ENCODE measurements at regions not wholly inside any gene's neighbourhood (a gene's known extent, or its start where the extent isn't known, plus 50 kb on each side); places are given as distances from the start of the nearest gene placed in this dataset.

DNA sequence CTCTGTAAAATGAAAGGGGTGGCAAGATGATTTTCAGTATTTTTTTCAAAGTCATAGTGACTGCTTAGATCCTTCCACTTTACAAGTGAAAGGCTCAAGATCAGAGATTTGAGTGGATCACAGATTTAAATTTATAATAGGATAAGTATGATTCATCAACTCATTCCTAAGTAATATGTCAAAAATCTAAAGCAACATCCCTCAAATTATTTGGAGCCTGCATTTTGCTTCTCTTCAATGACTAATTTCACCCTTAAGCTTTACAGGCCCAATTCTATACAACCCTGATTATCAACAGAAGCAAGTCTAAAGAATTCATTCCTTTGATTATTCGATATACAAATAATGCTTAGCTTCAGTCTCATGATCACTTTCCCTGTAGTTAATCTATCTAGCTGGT is 93.9 kb upstream of the HEY2 start:
- DNase-seq (ENCODE audit: low spot score): no peak

DNA sequence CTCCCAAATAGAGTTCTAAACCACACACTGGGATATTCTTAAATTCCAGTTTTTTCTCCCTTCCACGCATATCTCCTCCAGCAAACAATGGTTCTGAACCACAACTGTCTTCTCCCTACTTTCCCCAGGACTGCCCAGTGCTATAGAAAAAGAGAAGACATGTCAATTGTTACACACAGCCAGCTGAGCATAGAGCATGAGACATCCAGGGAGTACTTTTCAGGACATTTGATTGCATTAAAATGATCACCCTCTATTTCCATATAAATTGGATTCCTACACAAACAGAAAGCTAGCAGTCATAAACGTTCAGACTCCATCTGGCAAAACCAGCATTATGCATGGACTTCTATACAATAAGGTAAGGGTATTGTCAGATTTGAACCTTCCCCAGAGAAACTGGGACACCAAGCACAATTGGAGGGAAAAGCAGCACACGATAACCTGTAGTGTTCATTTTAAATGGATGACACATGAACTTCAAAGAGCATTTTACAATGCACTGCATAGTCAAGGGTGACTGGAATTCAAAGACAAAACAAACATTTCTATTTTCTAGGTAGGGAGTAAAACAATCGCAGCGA is 93.1 kb upstream of the HEY2 start:
- no peak for DNase-seq (ENCODE audit: low spot score)

DNA sequence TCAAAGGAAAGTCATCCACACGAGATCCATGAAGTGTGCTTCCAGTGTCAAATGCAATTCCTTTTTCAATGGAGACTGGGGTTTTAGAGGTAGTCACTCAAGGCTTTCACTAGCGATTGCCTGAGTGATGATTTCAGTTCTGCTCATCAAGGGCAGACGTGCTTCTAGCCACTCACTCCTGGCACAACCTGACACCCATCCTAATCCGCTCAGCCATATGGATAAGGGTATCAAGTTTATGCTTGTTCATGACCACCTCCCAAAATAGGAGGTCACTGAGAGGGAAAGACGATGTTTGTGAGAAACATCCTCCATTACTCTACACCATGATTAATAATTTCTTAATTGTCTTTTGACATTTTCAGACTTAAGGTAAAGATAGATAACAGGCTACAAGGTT is 91.3 kb upstream of the HEY2 start:
- no peak for DNase-seq (ENCODE audit: low spot score)

DNA sequence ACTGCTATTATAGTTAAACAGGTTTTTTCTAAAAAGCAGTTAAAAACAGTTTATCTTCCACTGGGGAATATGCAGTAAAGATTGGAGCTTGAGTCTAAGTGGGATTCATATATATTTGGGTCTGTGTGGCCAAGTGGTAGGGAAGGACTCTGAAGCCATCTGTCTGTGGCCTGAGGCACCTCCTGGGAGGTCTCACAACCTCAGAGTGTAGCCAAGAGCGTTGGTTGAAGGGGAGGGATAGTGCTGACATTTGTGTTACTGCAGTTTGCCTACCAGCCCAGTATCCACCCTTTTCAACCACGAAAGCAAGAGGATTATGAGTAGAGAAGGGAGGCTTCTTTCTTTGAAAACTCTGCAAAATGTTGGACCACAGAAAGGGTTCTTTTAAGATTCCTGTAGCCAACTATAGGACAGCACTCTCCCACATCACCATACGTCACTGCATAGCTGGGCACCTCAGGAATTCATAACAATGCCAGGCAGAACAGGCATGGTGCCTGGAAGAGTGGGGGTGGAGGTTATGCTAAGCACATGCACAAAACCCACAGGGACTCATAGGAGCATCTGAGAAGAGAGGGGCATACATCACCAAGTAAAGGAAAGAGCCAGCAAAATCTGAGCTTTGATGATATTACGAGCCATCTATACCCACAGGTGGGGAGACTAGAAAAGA is 90.5 kb upstream of the HEY2 start:
- no peak for DNase-seq (ENCODE audit: low spot score)

- no peak for DNase-seq (ENCODE audit: low spot score)
These were observed 89.5 kb upstream of the HEY2 start for GRCh38 chr6:125659887-125660286.

DNA sequence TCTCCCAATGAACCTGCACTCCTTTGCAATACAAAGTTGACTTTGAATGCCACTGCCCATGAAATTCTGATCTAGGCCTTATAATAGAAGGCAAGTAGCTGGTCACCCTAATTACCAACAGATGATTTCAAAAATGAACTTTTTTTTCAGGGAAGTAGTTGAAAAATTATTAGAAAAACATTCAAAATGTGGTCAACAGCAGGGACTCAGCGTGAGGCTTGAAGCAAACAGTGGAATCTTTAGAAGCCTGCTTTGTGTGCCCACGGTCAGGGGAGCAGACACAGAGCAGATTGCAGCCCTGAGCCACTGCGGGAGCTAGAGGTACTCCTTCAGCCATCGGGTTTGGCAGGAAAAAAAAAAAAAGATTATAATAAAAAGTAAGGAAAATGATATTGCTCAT is 87.1 kb upstream of the HEY2 start:
- no peak for DNase-seq (ENCODE audit: low spot score)

- DNase-seq (ENCODE audit: low spot score): no peak
These were observed 84.1 kb upstream of the HEY2 start for GRCh38 chr6:125665295-125665814.

GRCh38 chr6:125667326-125667725 is 82.1 kb upstream of the HEY2 start:
- no peak for DNase-seq (ENCODE audit: low spot score)

DNA sequence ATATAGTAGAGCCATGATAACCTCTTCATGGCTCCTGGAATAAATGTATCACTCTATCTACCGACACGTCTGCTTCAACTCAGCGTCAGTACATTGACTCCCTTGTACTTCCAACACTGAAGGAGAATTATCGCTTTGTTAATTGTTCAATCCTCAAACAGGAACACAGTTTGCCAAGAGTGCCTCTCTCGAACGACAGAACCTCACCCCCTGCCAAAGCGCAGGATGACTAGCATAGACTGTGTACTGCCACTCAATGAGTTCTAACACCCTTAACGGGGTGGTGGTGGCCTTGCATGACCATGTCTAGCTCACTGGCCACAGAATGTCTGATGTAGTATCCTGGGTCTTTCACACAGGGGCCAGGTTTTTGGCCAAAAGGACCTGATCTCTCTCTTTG is 81.4 kb upstream of the HEY2 start:
- no peak for DNase-seq (ENCODE audit: low spot score)

- no peak for DNase-seq (ENCODE audit: low spot score)
These were observed 78.9 kb upstream of the HEY2 start for GRCh38 chr6:125670568-125670967.

DNA sequence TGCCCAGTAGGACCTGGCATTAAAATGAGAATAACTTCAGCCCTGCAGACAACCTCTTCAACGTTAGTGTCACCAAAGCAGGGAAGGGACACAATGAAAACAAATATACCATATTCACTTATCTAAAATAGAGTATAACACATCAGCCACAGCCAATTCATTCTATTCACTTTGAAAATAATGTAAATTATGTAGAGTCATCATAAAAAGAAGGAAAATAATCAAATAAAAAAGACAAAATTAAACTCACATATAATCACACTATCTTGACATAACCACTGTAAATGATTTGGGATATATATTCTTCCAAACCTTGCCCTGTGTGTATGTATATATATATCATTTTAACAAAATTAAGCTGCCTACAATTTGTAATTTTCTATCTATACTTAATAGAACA is 78.1 kb upstream of the HEY2 start:
- DNase-seq (ENCODE audit: low spot score): no peak

GRCh38 chr6:125674230-125674629 is 75.2 kb upstream of the HEY2 start:
- no peak for DNase-seq (ENCODE audit: low spot score)

- DNase-seq (ENCODE audit: low spot score): no peak
These were observed 70.8 kb upstream of the HEY2 start for GRCh38 chr6:125678601-125679000.

DNA sequence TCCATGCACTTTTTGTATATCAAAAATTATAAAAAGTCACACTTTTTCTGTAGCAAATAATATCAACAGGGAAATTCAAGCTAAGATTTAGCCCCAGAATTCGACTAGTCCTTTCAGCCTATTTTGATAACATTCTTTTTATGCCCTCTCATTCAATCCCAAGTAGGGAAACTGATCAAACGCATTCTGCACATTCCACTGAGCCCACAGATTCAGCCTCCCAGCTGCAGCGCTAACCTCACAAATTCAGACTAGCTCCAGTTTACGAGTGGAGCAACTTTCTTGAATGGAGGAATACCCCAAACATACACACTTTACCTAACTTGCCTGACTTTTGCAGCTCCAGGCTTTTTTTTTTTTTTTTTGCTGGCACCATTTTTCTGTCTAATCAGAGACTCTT is 70.3 kb upstream of the HEY2 start:
- DNase-seq (ENCODE audit: low spot score): no peak

GRCh38 chr6:125679651-125680050 is 69.8 kb upstream of the HEY2 start:
- DNase-seq (ENCODE audit: low spot score): no peak

DNA sequence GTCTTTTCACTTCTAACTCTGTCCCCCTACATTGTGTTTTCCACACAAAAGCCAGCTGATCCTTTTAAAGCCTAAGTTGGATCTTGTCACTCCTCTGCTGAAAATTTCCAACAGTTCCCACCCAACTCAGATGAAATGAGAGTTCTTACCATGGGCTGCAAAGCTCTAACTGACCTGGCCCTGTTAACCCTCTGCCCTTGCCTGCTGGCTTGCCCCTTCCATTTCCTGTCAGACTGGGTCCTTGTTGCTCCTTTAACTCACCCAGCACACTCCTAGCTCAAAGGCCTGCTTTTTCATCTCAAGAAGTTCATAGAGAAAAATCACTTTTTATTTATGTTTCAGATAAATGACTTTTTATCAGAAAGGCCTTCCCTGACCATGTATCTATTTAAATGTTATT is 66.5 kb upstream of the HEY2 start:
- no peak for DNase-seq (ENCODE audit: low spot score)

DNA sequence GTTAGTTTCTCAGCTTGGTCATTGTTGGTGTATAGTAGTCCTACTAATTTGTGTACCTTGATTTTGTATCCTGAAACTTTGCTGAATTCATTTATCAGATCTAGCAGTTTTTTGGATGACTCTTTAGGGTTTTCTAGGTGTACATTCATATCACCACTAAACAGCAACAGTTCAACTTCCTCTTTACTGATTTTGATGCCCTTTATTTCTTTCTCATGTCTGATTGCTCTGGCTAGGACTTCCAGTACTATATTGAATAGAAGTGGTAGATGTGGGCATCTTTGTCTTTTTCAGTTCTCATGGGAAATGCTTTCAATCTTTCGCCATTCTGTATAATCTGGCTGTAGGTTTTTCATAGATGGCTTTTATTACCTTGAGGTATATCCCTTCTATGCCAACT is 61.3 kb upstream of the HEY2 start:
- DNase-seq (ENCODE audit: low spot score): no peak

GRCh38 chr6:125693480-125693879 is 56.0 kb upstream of the HEY2 start:
- DNase-seq (ENCODE audit: low spot score): no peak

DNA sequence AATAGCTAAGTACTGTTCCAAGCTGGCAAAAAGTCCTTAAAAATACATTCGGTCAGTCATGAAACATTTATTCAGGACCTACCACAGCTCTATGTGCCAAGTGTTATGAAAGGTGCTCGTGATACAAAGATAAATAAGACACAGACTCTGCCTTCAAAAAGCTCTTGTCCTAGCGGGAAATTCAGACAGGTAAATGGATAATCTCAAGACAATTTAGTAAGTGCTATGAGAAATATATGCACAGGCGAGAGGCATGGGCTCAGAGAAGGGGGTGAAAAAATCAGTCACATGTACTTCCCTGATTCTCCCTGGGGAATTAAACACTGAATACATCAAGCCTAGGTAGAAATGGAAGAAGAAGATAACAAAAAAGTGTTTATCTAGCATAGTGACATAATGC is 49.8 kb upstream of the HEY2 start:
- no peak for DNase-seq (ENCODE audit: low spot score)
